GM23338 (cell line): ENCODE measurements at regions not wholly inside any gene's neighbourhood (a gene's known extent, or its start where the extent isn't known, plus 50 kb on each side); places are given as distances from the start of the nearest gene placed in this dataset.

Experiments
- ATAC-seq: fragments of 200-7000 bp; cut with Tn5 transposase; 3 replicates; pipeline ENCODE4 v1.9.1; 2020
- DNase-seq: peaks from one replicate; pipeline ENCODE4 v3.0.0-alpha.2; 2015; ENCODE audit warnings: low spot score
- H2AFZ ChIP-seq: fragments of 200-600 bp; sonication (generic); 2 replicates; pipeline ENCODE4 v1.8.0; 2016; ENCODE audit warnings: antibody characterized with exemption, mild to moderate bottlenecking, moderate library complexity
- H3F3A ChIP-seq: fragments of 200-600 bp; sonication (generic); replicated peaks from 2 replicates; pipeline ENCODE4 v1.8.0; 2017; ENCODE audit warnings: antibody characterized with exemption, mixed run types, low read depth
- H3K27ac ChIP-seq: fragments of 200-600 bp; sonication (generic); 2 replicates; pipeline ENCODE4 v1.6.1; 2016; ENCODE audit warnings: low read depth
- H3K27me3 ChIP-seq: fragments of 200-600 bp; sonication (generic); 2 replicates; pipeline ENCODE4 v1.8.0; 2016; ENCODE audit warnings: mild to moderate bottlenecking, mixed run types, moderate library complexity; ENCODE audit not compliant: insufficient read depth
- H3K36me3 ChIP-seq: fragments of 200-600 bp; sonication (generic); 2 replicates; pipeline ENCODE4 v1.8.0; 2016; ENCODE audit warnings: mild to moderate bottlenecking; ENCODE audit not compliant: insufficient read depth
- H3K4me1 ChIP-seq: fragments of 200-600 bp; sonication (generic); 2 replicates; pipeline ENCODE4 v1.8.0; 2016; ENCODE audit warnings: mild to moderate bottlenecking, moderate library complexity; ENCODE audit not compliant: insufficient read depth
- H3K4me2 ChIP-seq: fragments of 200-600 bp; sonication (generic); 2 replicates; pipeline ENCODE4 v1.7.1; 2017; ENCODE audit warnings: mixed run types
- H3K4me3 ChIP-seq: fragments of 200-600 bp; sonication (generic); 2 replicates; pipeline ENCODE4 v1.6.1; 2016; ENCODE audit warnings: mixed run types
- H3K79me2 ChIP-seq: fragments of 200-600 bp; sonication (generic); replicated peaks from 2 replicates; pipeline ENCODE4 v1.8.0; 2017; ENCODE audit warnings: mild to moderate bottlenecking; ENCODE audit not compliant: insufficient read depth
- H3K9me2 ChIP-seq: fragments of 200-600 bp; sonication (generic); 2 replicates; pipeline ENCODE4 v1.8.0; 2017; ENCODE audit not compliant: insufficient read depth
- H4K20me1 ChIP-seq: fragments of 200-600 bp; sonication (generic); replicated peaks from 2 replicates; pipeline ENCODE4 v1.8.0; 2017; ENCODE audit warnings: mild to moderate bottlenecking; ENCODE audit not compliant: insufficient read depth
- H3K27ac Mint-ChIP-seq: 2 replicates; pipeline ENCODE4 v1.8.0; 2020; ENCODE audit warnings: inconsistent platforms, mild to moderate bottlenecking, moderate library complexity, mixed read lengths
- H3K27me3 Mint-ChIP-seq: 3 replicates; pipeline ENCODE4 v1.8.0; 2022; ENCODE audit warnings: low read depth, mild to moderate bottlenecking, moderate library complexity, mixed read lengths, inconsistent platforms; ENCODE audit not compliant: insufficient read depth, poor library complexity
- H3K36me3 Mint-ChIP-seq: 3 replicates; pipeline ENCODE4 v1.8.0; 2021; ENCODE audit warnings: low read depth, mild to moderate bottlenecking, inconsistent platforms, moderate library complexity, mixed read lengths
- H3K4me1 Mint-ChIP-seq: 3 replicates; pipeline ENCODE4 v1.8.0; 2020; ENCODE audit warnings: mild to moderate bottlenecking, inconsistent platforms, mixed read lengths
- H3K4me3 Mint-ChIP-seq: 3 replicates; pipeline ENCODE4 v1.8.0; 2021; ENCODE audit warnings: moderate library complexity, mild to moderate bottlenecking, inconsistent platforms, mixed read lengths
- H3K9me3 Mint-ChIP-seq: 3 replicates; pipeline ENCODE4 v1.8.0; 2020; ENCODE audit warnings: moderate library complexity, mild to moderate bottlenecking, inconsistent platforms, mixed read lengths
- CREB1 ChIP-seq: fragments of 250-450 bp; sonication (Bioruptor Pico); IDR thresholded peaks from 2 replicates; pipeline ENCODE4 v1.5.0; 2020; ENCODE audit warnings: low read depth, mild to moderate bottlenecking, moderate library complexity
- EZH2 ChIP-seq: fragments of 200-600 bp; sonication (generic); IDR thresholded peaks from one replicate; pipeline ENCODE4 v1.8.0; 2017; ENCODE audit warnings: antibody characterized with exemption, mild to moderate bottlenecking, low read depth; ENCODE audit not compliant: unreplicated experiment
- JUNB ChIP-seq: IDR thresholded peaks from one replicate; pipeline ENCODE4 v1.6.1; 2016; ENCODE audit warnings: antibody characterized with exemption; ENCODE audit not compliant: unreplicated experiment
- NANOG ChIP-seq: IDR thresholded peaks from 2 replicates; pipeline ENCODE4 v1.6.1; 2016; ENCODE audit warnings: antibody characterized with exemption, borderline replicate concordance
- POLR2AphosphoS5 ChIP-seq: IDR thresholded peaks from 2 replicates; pipeline ENCODE4 v1.6.1; 2016; ENCODE audit warnings: antibody characterized with exemption, low read depth
- STAT1 ChIP-seq: IDR thresholded peaks from one replicate; pipeline ENCODE4 v1.6.1; 2016; ENCODE audit warnings: antibody characterized with exemption; ENCODE audit not compliant: unreplicated experiment
- ZNF331 ChIP-seq: fragments of 250-450 bp; sonication (Bioruptor Pico); IDR thresholded peaks from 2 replicates; pipeline ENCODE4 v1.5.0; 2020; ENCODE audit warnings: low read depth, mild to moderate bottlenecking, moderate library complexity
- TF ChIP-seq, protein P1 (sequence below), 2 experiments: fragments of 200-600 bp in 1 of 2; sonication (generic) in 1 of 2; conservative IDR thresholded peaks; 2 replicates each; pipeline versions ENCODE4 v1.5.1 to v1.6.1; 2016 to 2017; ENCODE audit warnings: antibody characterized with exemption in 2 of 2, low read depth in 2 of 2, mild to moderate bottlenecking in 2 of 2, moderate library complexity in 1 of 2
- TF ChIP-seq, protein P2 (sequence below): IDR thresholded peaks from 2 replicates; pipeline ENCODE4 v1.6.1; 2016; ENCODE audit warnings: antibody characterized with exemption
- TF ChIP-seq, protein P3 (sequence below): fragments of 250-450 bp; sonication (Bioruptor Pico); IDR thresholded peaks from 2 replicates; pipeline ENCODE4 v1.5.0; 2020; ENCODE audit warnings: mild to moderate bottlenecking, moderate library complexity

DNA sequence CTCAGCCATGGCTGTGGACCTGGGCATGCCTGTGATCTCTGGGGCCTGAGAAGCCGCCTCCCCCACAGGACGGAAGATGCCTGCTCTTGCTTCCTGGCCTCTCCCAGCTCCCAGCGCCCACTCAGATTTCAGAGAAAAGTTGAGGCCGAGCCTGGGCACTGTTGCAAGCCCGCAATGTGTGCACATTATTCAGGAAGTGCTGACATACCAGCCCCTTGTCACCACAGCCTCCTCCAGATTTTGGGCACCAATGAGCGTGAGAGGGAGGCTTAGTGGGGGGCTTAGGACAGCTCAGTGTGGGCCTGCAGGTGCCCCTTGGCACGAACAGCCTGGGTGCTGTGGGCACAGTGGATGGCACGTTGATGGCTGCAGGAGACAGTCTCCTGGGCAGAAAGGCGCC lies 1400.9 kb upstream of the ALCAM start:
- H3K4me3 ChIP-seq: no peak overlapping the region
- no peaks in the 10 kb centered on the region for H3F3A ChIP-seq
- no peak for DNase-seq
- no peaks in the 10 kb centered on the region for H3K27me3 Mint-ChIP-seq
- H2AFZ ChIP-seq: no peak overlapping the region
- no peaks in the 10 kb centered on the region for H3K36me3 ChIP-seq
- TF ChIP-seq STAT1 (no peak), POLR2AphosphoS5 (no peak), EZH2 (no peak), NANOG (no peak), CREB1 (no peak), JUNB (no peak)
- TF ChIP-seq, protein P1, sequence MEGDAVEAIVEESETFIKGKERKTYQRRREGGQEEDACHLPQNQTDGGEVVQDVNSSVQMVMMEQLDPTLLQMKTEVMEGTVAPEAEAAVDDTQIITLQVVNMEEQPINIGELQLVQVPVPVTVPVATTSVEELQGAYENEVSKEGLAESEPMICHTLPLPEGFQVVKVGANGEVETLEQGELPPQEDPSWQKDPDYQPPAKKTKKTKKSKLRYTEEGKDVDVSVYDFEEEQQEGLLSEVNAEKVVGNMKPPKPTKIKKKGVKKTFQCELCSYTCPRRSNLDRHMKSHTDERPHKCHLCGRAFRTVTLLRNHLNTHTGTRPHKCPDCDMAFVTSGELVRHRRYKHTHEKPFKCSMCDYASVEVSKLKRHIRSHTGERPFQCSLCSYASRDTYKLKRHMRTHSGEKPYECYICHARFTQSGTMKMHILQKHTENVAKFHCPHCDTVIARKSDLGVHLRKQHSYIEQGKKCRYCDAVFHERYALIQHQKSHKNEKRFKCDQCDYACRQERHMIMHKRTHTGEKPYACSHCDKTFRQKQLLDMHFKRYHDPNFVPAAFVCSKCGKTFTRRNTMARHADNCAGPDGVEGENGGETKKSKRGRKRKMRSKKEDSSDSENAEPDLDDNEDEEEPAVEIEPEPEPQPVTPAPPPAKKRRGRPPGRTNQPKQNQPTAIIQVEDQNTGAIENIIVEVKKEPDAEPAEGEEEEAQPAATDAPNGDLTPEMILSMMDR (conservative IDR thresholded peaks at IDR 0.05; ENCODE audit: low read depth in 2 of 2): no peak
- TF ChIP-seq, protein P2, sequence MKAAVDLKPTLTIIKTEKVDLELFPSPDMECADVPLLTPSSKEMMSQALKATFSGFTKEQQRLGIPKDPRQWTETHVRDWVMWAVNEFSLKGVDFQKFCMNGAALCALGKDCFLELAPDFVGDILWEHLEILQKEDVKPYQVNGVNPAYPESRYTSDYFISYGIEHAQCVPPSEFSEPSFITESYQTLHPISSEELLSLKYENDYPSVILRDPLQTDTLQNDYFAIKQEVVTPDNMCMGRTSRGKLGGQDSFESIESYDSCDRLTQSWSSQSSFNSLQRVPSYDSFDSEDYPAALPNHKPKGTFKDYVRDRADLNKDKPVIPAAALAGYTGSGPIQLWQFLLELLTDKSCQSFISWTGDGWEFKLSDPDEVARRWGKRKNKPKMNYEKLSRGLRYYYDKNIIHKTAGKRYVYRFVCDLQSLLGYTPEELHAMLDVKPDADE: no peak
- H3K27ac ChIP-seq: no peak overlapping the region
- H3K9me2 ChIP-seq: no peaks in the 10 kb centered on the region
- no peak overlapping the region for H3K4me3 Mint-ChIP-seq
- H3K9me3 Mint-ChIP-seq: peaks cover 3% of the 10 kb centered on the region; the same call in 1 of the 3 replicates
- H3K36me3 Mint-ChIP-seq: peaks cover 3% of the 10 kb centered on the region; the same call in 1 of the 3 replicates
- H3K27me3 ChIP-seq: no peaks in the 10 kb centered on the region
- H3K4me1 ChIP-seq: no peaks in the 10 kb centered on the region
- no peaks in the 10 kb centered on the region for H4K20me1 ChIP-seq
- ATAC-seq: no peak
- H3K27ac Mint-ChIP-seq: no peak overlapping the region
- peaks cover 5% of the 10 kb centered on the region; the same call in 1 of the 3 replicates for H3K4me1 Mint-ChIP-seq
- no peaks in the 10 kb centered on the region for H3K79me2 ChIP-seq
- no peak overlapping the region for H3K4me2 ChIP-seq

DNA sequence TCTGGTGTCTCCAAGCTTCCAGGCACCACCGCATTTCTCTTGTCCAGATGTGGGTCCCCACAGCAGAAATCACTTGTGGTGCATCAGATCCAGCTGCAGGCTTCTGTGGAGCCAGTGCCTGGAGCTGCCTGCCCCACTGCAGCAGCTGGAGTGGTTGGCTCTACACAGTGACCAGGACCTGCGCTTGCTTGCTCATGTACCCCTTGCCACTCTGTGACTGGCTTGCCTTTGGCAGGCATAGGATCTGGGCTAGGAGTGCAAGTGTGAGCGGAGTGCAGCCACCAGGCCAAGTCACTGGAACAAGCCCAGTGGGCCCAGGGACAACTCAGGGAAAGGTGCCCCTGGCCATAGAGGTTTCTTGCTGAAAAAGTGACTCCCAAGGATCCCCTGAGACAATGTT lies 1400.0 kb upstream of the ALCAM start:
- no peak for DNase-seq
- no peak overlapping the region for H3K27ac ChIP-seq
- no peaks in the 10 kb centered on the region for H3K36me3 ChIP-seq
- no peaks in the 10 kb centered on the region for H3K9me2 ChIP-seq
- Mint-ChIP-seq H3K4me1 (peaks cover 5% of the 10 kb centered on the region; the same call in 1 of the 3 replicates), H3K9me3 (peaks cover 3% of the 10 kb centered on the region; the same call in 1 of the 3 replicates), H3K4me3 (no peak overlapping the region), H3K27me3 (no peaks in the 10 kb centered on the region), H3K27ac (no peak overlapping the region), H3K36me3 (peaks cover 3% of the 10 kb centered on the region; the same call in 1 of the 3 replicates)
- no peak overlapping the region for H3K4me3 ChIP-seq
- no peaks in the 10 kb centered on the region for H3K4me1 ChIP-seq
- H3K4me2 ChIP-seq: no peak overlapping the region
- H3K27me3 ChIP-seq: no peaks in the 10 kb centered on the region
- H2AFZ ChIP-seq: no peak overlapping the region
- no peaks in the 10 kb centered on the region for H3F3A ChIP-seq
- no peaks in the 10 kb centered on the region for H3K79me2 ChIP-seq
- no peaks in the 10 kb centered on the region for H4K20me1 ChIP-seq
- no peak for ATAC-seq
- TF ChIP-seq NANOG (no peak), ZNF331 (no peak), EZH2 (no peak), CREB1 (no peak), STAT1 (no peak)
- TF ChIP-seq, protein P3, sequence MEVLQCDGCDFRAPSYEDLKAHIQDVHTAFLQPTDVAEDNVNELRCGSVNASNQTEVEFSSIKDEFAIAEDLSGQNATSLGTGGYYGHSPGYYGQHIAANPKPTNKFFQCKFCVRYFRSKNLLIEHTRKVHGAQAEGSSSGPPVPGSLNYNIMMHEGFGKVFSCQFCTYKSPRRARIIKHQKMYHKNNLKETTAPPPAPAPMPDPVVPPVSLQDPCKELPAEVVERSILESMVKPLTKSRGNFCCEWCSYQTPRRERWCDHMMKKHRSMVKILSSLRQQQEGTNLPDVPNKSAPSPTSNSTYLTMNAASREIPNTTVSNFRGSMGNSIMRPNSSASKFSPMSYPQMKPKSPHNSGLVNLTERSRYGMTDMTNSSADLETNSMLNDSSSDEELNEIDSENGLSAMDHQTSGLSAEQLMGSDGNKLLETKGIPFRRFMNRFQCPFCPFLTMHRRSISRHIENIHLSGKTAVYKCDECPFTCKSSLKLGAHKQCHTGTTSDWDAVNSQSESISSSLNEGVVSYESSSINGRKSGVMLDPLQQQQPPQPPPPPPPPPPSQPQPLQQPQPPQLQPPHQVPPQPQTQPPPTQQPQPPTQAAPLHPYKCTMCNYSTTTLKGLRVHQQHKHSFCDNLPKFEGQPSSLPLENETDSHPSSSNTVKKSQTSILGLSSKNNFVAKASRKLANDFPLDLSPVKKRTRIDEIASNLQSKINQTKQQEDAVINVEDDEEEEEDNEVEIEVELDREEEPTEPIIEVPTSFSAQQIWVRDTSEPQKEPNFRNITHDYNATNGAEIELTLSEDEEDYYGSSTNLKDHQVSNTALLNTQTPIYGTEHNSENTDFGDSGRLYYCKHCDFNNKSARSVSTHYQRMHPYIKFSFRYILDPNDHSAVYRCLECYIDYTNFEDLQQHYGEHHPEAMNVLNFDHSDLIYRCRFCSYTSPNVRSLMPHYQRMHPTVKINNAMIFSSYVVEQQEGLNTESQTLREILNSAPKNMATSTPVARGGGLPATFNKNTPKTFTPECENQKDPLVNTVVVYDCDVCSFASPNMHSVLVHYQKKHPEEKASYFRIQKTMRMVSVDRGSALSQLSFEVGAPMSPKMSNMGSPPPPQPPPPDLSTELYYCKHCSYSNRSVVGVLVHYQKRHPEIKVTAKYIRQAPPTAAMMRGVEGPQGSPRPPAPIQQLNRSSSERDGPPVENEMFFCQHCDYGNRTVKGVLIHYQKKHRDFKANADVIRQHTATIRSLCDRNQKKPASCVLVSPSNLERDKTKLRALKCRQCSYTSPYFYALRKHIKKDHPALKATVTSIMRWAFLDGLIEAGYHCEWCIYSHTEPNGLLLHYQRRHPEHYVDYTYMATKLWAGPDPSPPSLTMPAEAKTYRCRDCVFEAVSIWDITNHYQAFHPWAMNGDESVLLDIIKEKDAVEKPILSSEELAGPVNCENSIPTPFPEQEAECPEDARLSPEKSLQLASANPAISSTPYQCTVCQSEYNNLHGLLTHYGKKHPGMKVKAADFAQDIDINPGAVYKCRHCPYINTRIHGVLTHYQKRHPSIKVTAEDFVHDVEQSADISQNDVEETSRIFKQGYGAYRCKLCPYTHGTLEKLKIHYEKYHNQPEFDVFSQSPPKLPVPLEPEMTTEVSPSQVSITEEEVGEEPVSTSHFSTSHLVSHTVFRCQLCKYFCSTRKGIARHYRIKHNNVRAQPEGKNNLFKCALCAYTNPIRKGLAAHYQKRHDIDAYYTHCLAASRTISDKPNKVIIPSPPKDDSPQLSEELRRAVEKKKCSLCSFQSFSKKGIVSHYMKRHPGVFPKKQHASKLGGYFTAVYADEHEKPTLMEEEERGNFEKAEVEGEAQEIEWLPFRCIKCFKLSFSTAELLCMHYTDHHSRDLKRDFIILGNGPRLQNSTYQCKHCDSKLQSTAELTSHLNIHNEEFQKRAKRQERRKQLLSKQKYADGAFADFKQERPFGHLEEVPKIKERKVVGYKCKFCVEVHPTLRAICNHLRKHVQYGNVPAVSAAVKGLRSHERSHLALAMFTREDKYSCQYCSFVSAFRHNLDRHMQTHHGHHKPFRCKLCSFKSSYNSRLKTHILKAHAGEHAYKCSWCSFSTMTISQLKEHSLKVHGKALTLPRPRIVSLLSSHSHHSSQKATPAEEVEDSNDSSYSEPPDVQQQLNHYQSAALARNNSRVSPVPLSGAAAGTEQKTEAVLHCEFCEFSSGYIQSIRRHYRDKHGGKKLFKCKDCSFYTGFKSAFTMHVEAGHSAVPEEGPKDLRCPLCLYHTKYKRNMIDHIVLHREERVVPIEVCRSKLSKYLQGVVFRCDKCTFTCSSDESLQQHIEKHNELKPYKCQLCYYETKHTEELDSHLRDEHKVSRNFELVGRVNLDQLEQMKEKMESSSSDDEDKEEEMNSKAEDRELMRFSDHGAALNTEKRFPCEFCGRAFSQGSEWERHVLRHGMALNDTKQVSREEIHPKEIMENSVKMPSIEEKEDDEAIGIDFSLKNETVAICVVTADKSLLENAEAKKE: no peak
